GM12878 (cell line): ENCODE measurements at regions not wholly inside any gene's neighbourhood (a gene's known extent, or its start where the extent isn't known, plus 50 kb on each side); places are given as distances from the start of the nearest gene placed in this dataset.

ENCODE experiments used
- ATAC-seq: fragments of 200-7000 bp; cut with Tn5 transposase; 3 replicates; pipeline ENCODE4 v1.9.1; 2020; ENCODE audit warnings: mild to moderate bottlenecking, moderate library complexity
- BruUV-seq: library from RNA; stranded (reverse); fragments of 400-500 nt; replicated peaks from 2 replicates; lab custom pipeline; 2021; lab: Mats Ljungman, UMichigan
- CTCF ChIA-PET: fragments of 300-600 bp; sonication (Branson Sonifier 250); formaldehyde crosslinking; extraction: SDS; loops from one replicate; lab custom pipeline; 2021; ENCODE audit warnings: inconsistent platforms; lab: Yijun Ruan, JAX
- POLR2A ChIA-PET: fragments of 350-600 bp; formaldehyde crosslinking; extraction: SDS; loops from one replicate; lab custom pipeline; 2021; ENCODE audit warnings: inconsistent platforms; lab: Charles Lee
- RAD21 ChIA-PET: fragments of 300-600 bp; sonication (Branson Sonifier 250); formaldehyde crosslinking; loops from one replicate; lab custom pipeline; 2023; ENCODE audit warnings: antibody characterized with exemption; ENCODE audit not compliant: unreplicated experiment; lab: Charles Lee
- SMC1A ChIA-PET: fragments of 300-600 bp; sonication (Branson Sonifier 250); formaldehyde crosslinking; loops from one replicate; lab custom pipeline; 2023; ENCODE audit not compliant: unreplicated experiment, uncharacterized antibody; lab: Charles Lee
- DNase-seq: peaks from one replicate; pipeline ENCODE4 v3.0.0-alpha.2; 2011; ENCODE audit warnings: low read depth, low spot score
- FAIRE-seq: peaks from 3 replicates; lab custom pipeline; 2011; peaks lifted over from hg19 to GRCh38; lab: Jason Lieb, UNC
- H2AFZ ChIP-seq: 2 replicates; pipeline ENCODE4 v1.6.0; 2011; ENCODE audit warnings: low read depth, low read length, control low read depth; ENCODE audit not compliant: control insufficient read depth
- H3K27ac ChIP-seq: 2 replicates; pipeline ENCODE4 v1.5.1; 2011; ENCODE audit warnings: control low read depth; ENCODE audit not compliant: control insufficient read depth, insufficient read depth
- H3K27me3 ChIP-seq, 2 experiments: replicated peaks in 1 of 2; 2 replicates each; pipeline versions ENCODE4 v1.6.0 to v1.6.1; 2011; ENCODE audit warnings: low read length in 1 of 2; ENCODE audit not compliant: control insufficient read depth in 2 of 2, insufficient read depth in 2 of 2
- H3K36me3 ChIP-seq, 2 experiments: 2 replicates each; pipeline ENCODE4 v1.5.1; 2011; ENCODE audit warnings: low read length in 1 of 2; ENCODE audit not compliant: control insufficient read depth in 2 of 2, insufficient read depth in 2 of 2
- H3K4me1 ChIP-seq: 2 replicates; pipeline ENCODE4 v1.6.1; 2011; ENCODE audit warnings: mild to moderate bottlenecking, low read length, moderate library complexity, mixed read lengths; ENCODE audit not compliant: control insufficient read depth, insufficient read depth
- H3K4me2 ChIP-seq: 2 replicates; pipeline ENCODE4 v1.6.0; 2011; ENCODE audit warnings: control low read depth; ENCODE audit not compliant: control insufficient read depth, insufficient read depth
- H3K4me3 ChIP-seq: fragments of 200-600 bp; sonication (generic); 2 replicates; pipeline ENCODE4 v1.5.1; 2016
- H3K79me2 ChIP-seq: 2 replicates; pipeline ENCODE4 v1.6.0; 2011; ENCODE audit warnings: low read length; ENCODE audit not compliant: control insufficient read depth, insufficient read depth
- H3K9ac ChIP-seq: 2 replicates; pipeline ENCODE4 v1.8.0; 2011; ENCODE audit warnings: low read length, control low read depth, mixed read lengths; ENCODE audit not compliant: control insufficient read depth, insufficient read depth
- H3K9me3 ChIP-seq: replicated peaks from 3 replicates; pipeline ENCODE4 v1.5.1; 2011; ENCODE audit warnings: mild to moderate bottlenecking, low read length; ENCODE audit not compliant: control insufficient read depth, insufficient read depth
- H4K20me1 ChIP-seq: 2 replicates; pipeline ENCODE4 v1.6.0; 2011; ENCODE audit not compliant: control insufficient read depth, insufficient read depth
- BACH1 ChIP-seq: fragments of 450-650 bp; IDR thresholded peaks from 2 replicates; pipeline ENCODE4 v1.6.1; 2017; ENCODE audit warnings: mild to moderate bottlenecking, borderline replicate concordance
- CBX5 ChIP-seq: sonication (generic); IDR thresholded peaks from 2 replicates; pipeline ENCODE4 v1.6.1; 2016; ENCODE audit warnings: low read depth, moderate library complexity, mild to moderate bottlenecking, inconsistent platforms
- CHD4 ChIP-seq: fragments of 200-600 bp; sonication (generic); IDR thresholded peaks from 2 replicates; pipeline ENCODE4 v1.6.1; 2016; ENCODE audit warnings: mild to moderate bottlenecking
- ESRRA ChIP-seq: IDR thresholded peaks from 2 replicates; pipeline ENCODE4 v1.6.1; 2012; ENCODE audit warnings: mild to moderate bottlenecking, low read length, improper control_type of control experiment
- FOXK2 ChIP-seq: fragments of 450-650 bp; IDR thresholded peaks from 2 replicates; pipeline ENCODE4 v1.6.1; 2017; ENCODE audit warnings: mild to moderate bottlenecking, moderate library complexity
- HDAC2 ChIP-seq: fragments of 200-600 bp; sonication (generic); IDR thresholded peaks from 2 replicates; pipeline ENCODE4 v1.6.1; 2017
- HDAC6 ChIP-seq: fragments of 200-600 bp; sonication (generic); IDR thresholded peaks from one replicate; pipeline ENCODE4 v1.8.0; 2017; ENCODE audit warnings: antibody characterized with exemption; ENCODE audit not compliant: unreplicated experiment
- JUNB ChIP-seq: IDR thresholded peaks from 2 replicates; pipeline ENCODE4 v1.6.1; 2016; ENCODE audit warnings: antibody characterized with exemption, mild to moderate bottlenecking
- KAT2A ChIP-seq: conservative IDR thresholded peaks from 2 replicates; pipeline ENCODE4 v1.6.1; 2011; ENCODE audit warnings: low read depth, low read length; ENCODE audit not compliant: control insufficient read depth
- MYC ChIP-seq: IDR thresholded peaks from 2 replicates; pipeline ENCODE4 v1.6.1; 2011; ENCODE audit warnings: mild to moderate bottlenecking, low read length, moderate library complexity, inconsistent platforms; ENCODE audit not compliant: insufficient read depth, insufficient replicate concordance, insufficient read length, severe bottlenecking
- NFYA ChIP-seq: IDR thresholded peaks from 2 replicates; pipeline ENCODE4 v1.6.1; 2011; ENCODE audit warnings: low read depth, mild to moderate bottlenecking, low read length, improper control_type of control experiment, borderline replicate concordance
- NR2C1 ChIP-seq: fragments of 450-650 bp; IDR thresholded peaks from 2 replicates; pipeline ENCODE4 v1.6.1; 2017; ENCODE audit warnings: antibody characterized with exemption, mild to moderate bottlenecking, moderate library complexity
- NRF1 ChIP-seq: conservative IDR thresholded peaks from 2 replicates; pipeline ENCODE4 v1.6.1; 2011; ENCODE audit warnings: mild to moderate bottlenecking, low read depth, low read length, improper control_type of control experiment
- POLR2A ChIP-seq: IDR thresholded peaks from 2 replicates; pipeline ENCODE4 v1.6.1; 2011; ENCODE audit warnings: low read depth, mild to moderate bottlenecking, low read length
- RUNX3 ChIP-seq: IDR thresholded peaks from 2 replicates; pipeline ENCODE4 v1.6.1; 2012; ENCODE audit warnings: low read length, inconsistent platforms
- TCF3 ChIP-seq: IDR thresholded peaks from 2 replicates; pipeline ENCODE4 v1.6.1; 2012; ENCODE audit warnings: low read depth, mild to moderate bottlenecking, low read length, borderline replicate concordance; ENCODE audit not compliant: insufficient read depth
- ZNF217 ChIP-seq: fragments of 450-650 bp; IDR thresholded peaks from 2 replicates; pipeline ENCODE4 v1.6.1; 2017; ENCODE audit warnings: antibody characterized with exemption, mild to moderate bottlenecking
- ZSCAN29 ChIP-seq: fragments of 450-650 bp; IDR thresholded peaks from 2 replicates; pipeline ENCODE4 v1.6.1; 2017; ENCODE audit warnings: mild to moderate bottlenecking, moderate library complexity
- WGBS: methylation state at CpG from one replicate; pipeline ENCODE4 v1.1.6; 2016; ENCODE audit warnings: low lambda C conversion rate; ENCODE audit not compliant: insufficient replicate concordance, insufficient coverage; ENCODE audit errors: missing lambda C conversion rate; 5-methylcytosine and 5-hydroxymethylcytosine counted together
- in situ Hi-C: fragments of 300-500 bp; cut with MboI; formaldehyde crosslinking; loops from 9 replicates; pipeline ENCODE4 v1.14.3; 2018; ENCODE audit warnings: mixed read lengths
- intact Hi-C: fragments of 100-400 bp; cut with micrococcal nuclease; formaldehyde crosslinking; loops from one replicate; pipeline ENCODE4 v1.14.2; 2022; ENCODE audit not compliant: unreplicated experiment

- peak; percentile 59 for ATAC-seq
- no peak overlapping the region for H3K4me3 ChIP-seq
- intact Hi-C loops = no loop called here
- DNase-seq = no peak
- no peaks in the 10 kb centered on the region for H3K4me1 ChIP-seq
- H3K4me2 ChIP-seq = no peak overlapping the region
- H3K36me3 ChIP-seq = no peaks in the 10 kb centered on the region
- ChIA-PET POLR2A (no interaction called here), SMC1A (interaction anchor here (1.2 to 1.3 kb wide), 2 partner anchors 14 to 24 kb away, joined by 4 read pairs; no protein-coding TSS in a partner anchor), CTCF (interaction anchor here (1.3 to 1.4 kb wide), 2 partner anchors 16 to 22 kb away, joined by 3 to 4 read pairs; no protein-coding TSS in a partner anchor)
- H3K27ac ChIP-seq = no peak overlapping the region
- in situ Hi-C loops = no loop called here
- FAIRE-seq = no peak
- no peak overlapping the region for H3K9ac ChIP-seq
- TF ChIP-seq FOXK2 = no peak
- no peak for TF ChIP-seq TCF3
- no peak for TF ChIP-seq NRF1
- TF ChIP-seq NFYA = no peak
- no peak for TF ChIP-seq KAT2A
- TF ChIP-seq, all 136 proteins: peak for 0
- 0% methylated on average over 2 of the region's 2 CpGs for WGBS
- Histone ChIP-seq H4K20me1 (no peaks in the 10 kb centered on the region), H3K27me3 (no peaks in the 10 kb centered on the region), H3K79me2 (no peaks in the 10 kb centered on the region), H2AFZ (no peak overlapping the region; the same call in 1 of the 2 replicates), H3K9me3 (no peaks in the 10 kb centered on the region; the same call in 2 of the 3 replicates)
- BruUV-seq = no TSS peak
- RAD21 ChIA-PET = interaction anchor here (1.5 kb wide), 1 partner anchor 60 kb away, joined by 3 read pairs; no protein-coding TSS in a partner anchor
Observed at GRCh38 chr4:161303551-161303950, 860.2 kb downstream of the FSTL5 start.

- Histone ChIP-seq H3K9me3 (no peaks in the 10 kb centered on the region; the same call in 2 of the 3 replicates), H3K79me2 (no peaks in the 10 kb centered on the region), H2AFZ (no peak overlapping the region), H3K36me3 (no peaks in the 10 kb centered on the region), H4K20me1 (no peaks in the 10 kb centered on the region), H3K9ac (no peak overlapping the region), H3K4me2 (no peak overlapping the region), H3K4me3 (no peak overlapping the region), H3K27ac (no peak overlapping the region), H3K4me1 (no peaks in the 10 kb centered on the region), H3K27me3 (no peaks in the 10 kb centered on the region)
- ChIA-PET CTCF (no interaction called here), RAD21 (no interaction called here), SMC1A (interaction anchor here (1.5 kb wide), 1 partner anchor 10 kb away, joined by 3 read pairs; no protein-coding TSS in a partner anchor), POLR2A (no interaction called here)
- no peak for DNase-seq
- ATAC-seq = no peak
- in situ Hi-C loops (no loop called here), intact Hi-C loops (no loop called here)
- WGBS = 37% methylated on average over 5 of the region's 5 CpGs
- BruUV-seq = no TSS peak
- no peak for FAIRE-seq
- no peak for TF ChIP-seq CHD4
- no peak for TF ChIP-seq JUNB
- TF ChIP-seq CBX5 = peak; percentile 75; the same call in 1 of the 2 replicates
- 0 out of 2 replicates have a peak, but pooled peaks have one; percentile 5 for TF ChIP-seq RUNX3
- TF ChIP-seq HDAC2 = no peak
- no peak for TF ChIP-seq MYC
- no peak for TF ChIP-seq POLR2A
- no peak for TF ChIP-seq HDAC6
- no peak for TF ChIP-seq BACH1
- no peak for TF ChIP-seq KAT2A
- no peak for TF ChIP-seq ESRRA
- TF ChIP-seq ZSCAN29 = no peak
- no peak for TF ChIP-seq ZNF217
- TF ChIP-seq NR2C1 = no peak
Observed at GRCh38 chr4:161291222-161291621, 872.6 kb downstream of the FSTL5 start.
